ENCODE measurements at regions not wholly inside any gene's neighbourhood (a gene's known extent, or its start where the extent isn't known, plus 50 kb on each side); places are given as distances from the start of the nearest gene placed in this dataset.

DNA sequence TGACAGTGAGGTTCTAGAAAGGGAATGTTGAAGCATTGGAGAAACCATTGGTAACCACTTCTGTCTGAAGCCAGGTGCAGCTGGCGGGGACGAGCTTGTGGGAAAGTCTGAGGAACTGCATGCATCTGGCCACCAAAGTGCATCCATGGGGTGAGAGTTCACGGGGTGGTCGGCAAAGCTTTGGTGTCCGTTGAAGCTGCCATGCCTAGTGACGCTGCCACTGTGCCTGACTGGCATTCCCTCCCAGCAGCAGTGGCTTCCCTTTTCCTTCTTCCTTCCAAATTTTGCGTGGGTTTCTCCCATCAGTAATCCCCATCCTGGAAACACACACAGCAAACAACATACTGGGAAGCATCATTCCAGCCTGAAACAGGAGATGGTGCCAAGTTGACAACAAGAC is 145.7 kb upstream of the ALDH1B1 start:
- TF ChIP-seq CTCF (IDR thresholded peaks at IDR 0.05) (no peak), EP300 (IDR thresholded peaks at IDR 0.05) (no peak)
